HEK293T (cell line): ENCODE measurements at regions not wholly inside any gene's neighbourhood (a gene's known extent, or its start where the extent isn't known, plus 50 kb on each side); places are given as distances from the start of the nearest gene placed in this dataset.

Experiments used
- ARNT ChIP-seq: fragments of 450-650 bp; IDR thresholded peaks from 2 replicates; pipeline ENCODE4 v1.6.1; 2017; ENCODE audit warnings: mild to moderate bottlenecking
- BHLHE40 ChIP-seq: fragments of 450-650 bp; IDR thresholded peaks from 2 replicates; pipeline ENCODE4 v1.6.1; 2016; ENCODE audit warnings: mild to moderate bottlenecking, moderate library complexity, borderline replicate concordance
- FOXA1 ChIP-seq: fragments of 450-650 bp; IDR thresholded peaks from 2 replicates; pipeline ENCODE4 v1.6.1; 2016; ENCODE audit warnings: mild to moderate bottlenecking
- FOXK2 ChIP-seq: fragments of 450-650 bp; IDR thresholded peaks from 2 replicates; pipeline ENCODE4 v1.6.1; 2016; ENCODE audit warnings: mild to moderate bottlenecking
- FOXM1 ChIP-seq: fragments of 450-650 bp; IDR thresholded peaks from 2 replicates; pipeline ENCODE4 v1.6.1; 2017; ENCODE audit warnings: mild to moderate bottlenecking, borderline replicate concordance
- HDGF ChIP-seq: fragments of 450-650 bp; IDR thresholded peaks from 2 replicates; pipeline ENCODE4 v1.6.1; 2017; ENCODE audit warnings: antibody characterized with exemption, borderline replicate concordance
- LEF1 ChIP-seq: fragments of 450-650 bp; IDR thresholded peaks from 2 replicates; pipeline ENCODE4 v1.6.1; 2017; ENCODE audit warnings: mild to moderate bottlenecking, borderline replicate concordance
- NFRKB ChIP-seq: fragments of 450-650 bp; IDR thresholded peaks from 2 replicates; pipeline ENCODE4 v1.6.1; 2016; ENCODE audit warnings: mild to moderate bottlenecking, moderate library complexity
- SP1 ChIP-seq: fragments of 450-650 bp; IDR thresholded peaks from 2 replicates; pipeline ENCODE4 v1.6.1; 2017
- SUZ12 ChIP-seq: fragments of 450-650 bp; IDR thresholded peaks from 2 replicates; pipeline ENCODE4 v1.6.1; 2016; ENCODE audit warnings: mild to moderate bottlenecking

DNA sequence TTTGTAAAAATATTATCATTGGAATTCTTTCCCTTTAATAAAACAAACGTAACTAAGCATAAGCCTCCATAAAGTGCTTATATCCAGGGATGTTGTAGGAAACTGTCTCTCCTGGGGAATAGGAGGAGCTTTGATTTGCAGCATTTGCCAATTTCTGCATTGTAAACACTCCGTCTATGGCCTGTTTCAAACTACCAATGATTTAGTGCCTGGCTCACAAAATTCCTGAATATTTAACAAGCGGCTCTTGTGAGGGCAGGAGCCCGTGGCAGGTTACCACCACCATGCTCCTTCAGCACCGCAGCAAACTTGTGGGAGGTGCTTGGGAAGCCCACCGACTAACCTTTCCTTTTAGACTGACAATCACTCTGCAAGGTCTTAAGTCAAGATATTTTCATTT, 520.3 kb downstream of the SOX11 start:
- no peak for TF ChIP-seq FOXA1
- no peak for TF ChIP-seq FOXK2
- TF ChIP-seq ARNT = no peak
- no peak for TF ChIP-seq FOXM1
- TF ChIP-seq SP1 = no peak
- TF ChIP-seq SUZ12 = no peak
- no peak for TF ChIP-seq BHLHE40
- no peak for TF ChIP-seq HDGF
- TF ChIP-seq LEF1 = no peak
- no peak for TF ChIP-seq NFRKB
